Common myeloid progenitor, CD34-positive (primary cell): ENCODE measurements at regions not wholly inside any gene's neighbourhood (a gene's known extent, or its start where the extent isn't known, plus 50 kb on each side); places are given as distances from the start of the nearest gene placed in this dataset.
A peak's percentile ranks its signal among the peaks of the same experiment; 100 is the strongest.

ENCODE experiments used
- CTCF ChIA-PET: fragments of 350-600 bp; sonication (Branson Sonifier 250); formaldehyde crosslinking; loops from one replicate; lab custom pipeline; 2021; ENCODE audit warnings: antibody characterized with exemption; lab: Charles Lee
- POLR2A ChIA-PET: fragments of 350-600 bp; sonication (Branson Sonifier 250); formaldehyde crosslinking; loops from one replicate; lab custom pipeline; 2021; ENCODE audit warnings: antibody characterized with exemption; lab: Charles Lee
- DNase-seq, 3 donors: peaks; one replicate each; pipeline versions ENCODE4 v3.0.0 to v3.0.0-alpha.2; 2013
- H3K27ac ChIP-seq, 2 experiments: 1 replicate in 1 of 2; 2 replicates in 1 of 2; pipeline ENCODE4 v1.7.0; 2013; ENCODE audit warnings: inconsistent platforms in 2 of 2, low read length in 2 of 2, mild to moderate bottlenecking in 2 of 2, low read depth in 1 of 2, moderate library complexity in 1 of 2; ENCODE audit not compliant: severe bottlenecking in 2 of 2, insufficient read depth in 1 of 2, poor library complexity in 1 of 2
- H3K27me3 ChIP-seq, 5 experiments: replicated peaks in 2 of 5; 1 replicate in 3 of 5; 2 replicates in 2 of 5; pipeline versions ENCODE4 v1.6.1 to v1.7.0; 2013; ENCODE audit warnings: low read length in 4 of 5, mild to moderate bottlenecking in 2 of 5, moderate library complexity in 2 of 5, inconsistent platforms in 1 of 5; ENCODE audit not compliant: insufficient read depth in 5 of 5, control insufficient read depth in 4 of 5
- H3K36me3 ChIP-seq, 4 experiments: 1 replicate in 2 of 4; 2 replicates in 2 of 4; pipeline versions ENCODE4 v1.6.1 to v1.7.0; 2013; ENCODE audit warnings: low read length in 3 of 4, control low read depth in 1 of 4, mild to moderate bottlenecking in 1 of 4; ENCODE audit not compliant: control insufficient read depth in 4 of 4, insufficient read depth in 4 of 4
- H3K4me1 ChIP-seq, 4 experiments: 1 replicate in 3 of 4; 2 replicates in 1 of 4; pipeline versions ENCODE4 v1.6.1 to v1.7.1; 2013; ENCODE audit warnings: low read length in 3 of 4, mild to moderate bottlenecking in 3 of 4, control low read depth in 1 of 4, inconsistent platforms in 1 of 4, moderate library complexity in 1 of 4; ENCODE audit not compliant: control insufficient read depth in 4 of 4, insufficient read depth in 4 of 4; ENCODE audit errors: control extremely low read depth in 1 of 4
- H3K4me3 ChIP-seq, 7 experiments: 1 replicate in 4 of 7; 2 replicates in 3 of 7; pipeline versions ENCODE4 v1.5.1 to v1.7.0; 2013; ENCODE audit warnings: mild to moderate bottlenecking in 7 of 7, low read length in 6 of 7, moderate library complexity in 6 of 7, inconsistent platforms in 2 of 7, low read depth in 2 of 7, control low read depth in 1 of 7; ENCODE audit not compliant: insufficient read depth in 4 of 7, control insufficient read depth in 1 of 7; ENCODE audit errors: extremely low read depth in 1 of 7
- H3K9me3 ChIP-seq, 5 experiments: 1 replicate in 4 of 5; 2 replicates in 1 of 5; pipeline versions ENCODE4 v1.6.1 to v1.7.1; 2013; ENCODE audit warnings: low read length in 4 of 5, mild to moderate bottlenecking in 2 of 5, inconsistent platforms in 1 of 5, low read depth in 1 of 5, moderate library complexity in 1 of 5; ENCODE audit not compliant: control insufficient read depth in 4 of 5, insufficient read depth in 2 of 5; ENCODE audit errors: control extremely low read depth in 1 of 5
- WGBS: methylation state at CpG from one replicate; pipeline ENCODE4 v1.1.5; 2013; ENCODE audit not compliant: insufficient coverage; 5-methylcytosine and 5-hydroxymethylcytosine counted together

GRCh38 chr11:127640561-127641451 lies 640.2 kb upstream of the KIRREL3 start:
- WGBS = no CpG with 5 or more reads among the region's 1 CpG
- ChIA-PET POLR2A (no interaction called here), CTCF (interaction anchor here (0.6 to 1.4 kb wide), 5 partner anchors 10 to 114 kb away, joined by 3 to 5 read pairs (median 3); no protein-coding TSS in a partner anchor)
- peak; percentile 33 to 88 (median 81) for DNase-seq
- no peak overlapping the region for H3K27ac ChIP-seq
- H3K27me3 ChIP-seq = no peaks in the 10 kb centered on the region
- H3K36me3 ChIP-seq = no peaks in the 10 kb centered on the region
- H3K4me1 ChIP-seq = peaks cover 8 to 15% (median 12%) of the 10 kb centered on the region in 4 experiments
- H3K9me3 ChIP-seq = no peaks in the 10 kb centered on the region
- H3K4me3 ChIP-seq = no peak overlapping the region

- Histone ChIP-seq H3K27me3 (no peaks in the 10 kb centered on the region), H3K4me1 (peaks cover 8 to 15% (median 12%) of the 10 kb centered on the region in 4 experiments), H3K9me3 (no peaks in the 10 kb centered on the region), H3K27ac (no peak overlapping the region), H3K36me3 (no peaks in the 10 kb centered on the region), H3K4me3 (no peak overlapping the region)
- DNase-seq = peak in 1 of 3 donors; percentile 39
- 40% methylated on average over 1 of the region's 2 CpGs for WGBS
- ChIA-PET POLR2A (no interaction called here), CTCF (interaction anchor here (0.6 to 1.3 kb wide), 3 partner anchors 9 to 292 kb away, joined by 3 to 5 read pairs (median 3); no protein-coding TSS in a partner anchor)
These were observed 639.3 kb upstream of the KIRREL3 start for GRCh38 chr11:127639916-127640315.

DNA sequence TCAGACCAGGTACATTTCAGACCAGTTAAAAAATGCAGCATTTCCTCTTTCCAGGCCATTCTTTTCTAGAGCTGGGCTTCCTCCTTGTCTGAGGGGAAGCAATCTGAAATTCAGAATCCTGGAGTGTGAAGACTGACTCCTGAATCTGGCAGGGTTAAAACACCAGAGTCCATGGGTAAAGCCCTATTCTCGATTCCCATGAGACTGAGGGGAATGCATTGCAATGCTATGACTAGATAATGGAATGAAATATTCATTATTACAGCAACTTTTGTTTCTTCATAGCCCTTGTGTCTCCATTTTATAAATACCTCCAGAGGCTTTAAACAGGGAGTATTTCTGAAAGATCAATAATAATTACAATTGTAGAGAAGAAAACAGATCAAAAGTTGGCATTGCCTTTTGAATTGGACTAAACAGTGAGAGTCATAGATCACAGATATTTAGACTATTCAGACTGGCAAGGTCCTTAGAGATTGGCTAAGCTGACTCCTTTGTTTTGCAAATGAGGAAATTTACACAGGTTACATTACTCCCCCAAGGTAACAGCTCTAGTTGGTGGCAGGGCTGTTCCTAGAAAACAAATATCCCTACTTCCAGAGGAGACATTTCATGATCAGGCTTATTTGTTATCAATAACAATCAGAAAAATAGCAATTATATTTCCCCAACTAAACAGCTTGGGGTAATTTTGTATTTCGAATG lies 632.6 kb upstream of the KIRREL3 start:
- Histone ChIP-seq H3K4me3 (no peak overlapping the region), H3K9me3 (no peaks in the 10 kb centered on the region), H3K27ac (no peak overlapping the region), H3K36me3 (no peaks in the 10 kb centered on the region), H3K27me3 (no peaks in the 10 kb centered on the region), H3K4me1 (no peaks in the 10 kb centered on the region)
- WGBS = no CpG with 5 or more reads among the region's 2 CpGs
- no peak for DNase-seq
- CTCF ChIA-PET = no interaction called here
- POLR2A ChIA-PET = no interaction called here

DNA sequence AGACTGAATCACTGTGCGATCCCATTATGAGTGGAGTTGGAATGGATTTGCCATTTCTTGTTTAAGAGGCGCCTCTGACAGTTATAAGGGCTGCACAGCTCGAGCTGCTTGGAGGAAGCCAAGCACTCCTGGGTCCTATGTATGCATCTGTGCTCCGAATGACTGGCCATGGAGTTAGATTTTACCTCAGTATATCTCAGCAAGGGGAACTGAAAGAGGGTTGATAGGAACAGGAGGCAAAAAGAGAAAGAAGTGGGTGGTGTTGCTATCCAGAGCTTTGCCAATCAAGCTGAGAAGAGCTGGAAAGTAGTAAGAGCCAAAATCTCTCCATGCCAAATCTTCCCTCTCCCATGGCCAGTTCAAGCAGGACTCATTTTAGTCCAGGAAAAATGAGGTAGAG lies 632.0 kb upstream of the KIRREL3 start:
- DNase-seq = no peak
- Histone ChIP-seq H3K4me3 (no peak overlapping the region), H3K27me3 (no peaks in the 10 kb centered on the region), H3K27ac (no peak overlapping the region), H3K36me3 (no peaks in the 10 kb centered on the region), H3K9me3 (no peaks in the 10 kb centered on the region), H3K4me1 (no peaks in the 10 kb centered on the region)
- ChIA-PET CTCF (no interaction called here), POLR2A (no interaction called here)
- WGBS = 100% methylated on average over 2 of the region's 4 CpGs

GRCh38 chr11:127631974-127632373 lies 631.4 kb upstream of the KIRREL3 start:
- Histone ChIP-seq H3K4me1 (peaks cover 0 to under 1% (median 0%) of the 10 kb centered on the region in 4 experiments), H3K27ac (no peak overlapping the region), H3K27me3 (no peaks in the 10 kb centered on the region), H3K9me3 (no peaks in the 10 kb centered on the region), H3K4me3 (no peak overlapping the region), H3K36me3 (no peaks in the 10 kb centered on the region)
- DNase-seq = no peak
- CTCF ChIA-PET = no interaction called here
- POLR2A ChIA-PET = no interaction called here
- 100% methylated on average over 1 of the region's 5 CpGs for WGBS

DNA sequence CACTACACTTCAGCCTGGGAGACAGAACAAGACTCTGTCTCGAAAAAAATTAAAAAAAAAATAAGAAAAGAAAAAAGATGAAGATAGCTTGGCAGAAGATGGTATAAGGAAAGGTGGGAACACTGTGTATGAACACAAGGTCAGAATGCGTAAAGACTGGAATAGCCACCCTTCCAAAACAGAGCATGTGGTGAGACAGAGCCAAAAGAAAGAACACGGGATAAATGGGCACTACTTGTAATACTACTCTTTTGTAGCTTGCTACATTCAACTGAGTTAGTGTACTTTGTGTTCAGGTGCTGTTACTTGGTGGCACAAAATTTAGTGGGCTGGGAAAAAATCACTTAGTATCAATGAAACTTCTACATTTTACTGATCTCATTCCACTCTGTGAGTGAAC lies 628.6 kb upstream of the KIRREL3 start:
- 100% methylated on average over 2 of the region's 3 CpGs for WGBS
- CTCF ChIA-PET = interaction anchor here (1.4 kb wide), 1 partner anchor 13 kb away, joined by 3 read pairs; no protein-coding TSS in a partner anchor

DNA sequence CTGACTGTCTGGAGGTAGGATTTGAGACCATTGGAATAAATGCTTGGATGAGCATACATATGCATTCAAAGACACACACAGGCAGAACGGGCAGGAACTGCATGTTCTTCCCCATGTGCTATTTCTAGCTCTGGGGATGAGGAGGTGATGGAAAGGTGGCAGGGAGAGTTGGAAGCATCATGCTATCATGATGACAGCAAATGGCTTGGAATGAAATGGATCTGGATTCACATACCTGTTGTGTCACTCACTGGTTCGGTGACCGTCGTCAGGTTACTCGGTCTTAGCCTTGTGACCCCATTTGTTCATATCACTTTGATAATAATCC lies 627.9 kb upstream of the KIRREL3 start:
- H3K4me3 ChIP-seq = no peak overlapping the region
- DNase-seq = no peak
- H3K27me3 ChIP-seq = no peaks in the 10 kb centered on the region
- no peak overlapping the region for H3K27ac ChIP-seq
- 100% methylated on average over 1 of the region's 5 CpGs for WGBS
- CTCF ChIA-PET = interaction anchor here (1.4 kb wide), 1 partner anchor 14 kb away, joined by 3 read pairs; no protein-coding TSS in a partner anchor
- H3K36me3 ChIP-seq = no peaks in the 10 kb centered on the region
- no peaks in the 10 kb centered on the region for H3K9me3 ChIP-seq
- POLR2A ChIA-PET = no interaction called here
- peaks cover 0 to 6% (median 3%) of the 10 kb centered on the region in 4 experiments for H3K4me1 ChIP-seq

More for the DNA sequence above, 628.6 kb upstream of the KIRREL3 start:
- Histone ChIP-seq H3K4me1 (peaks cover 0 to 2% (median 0%) of the 10 kb centered on the region in 4 experiments), H3K4me3 (no peak overlapping the region), H3K27ac (no peak overlapping the region), H3K9me3 (no peaks in the 10 kb centered on the region), H3K27me3 (no peaks in the 10 kb centered on the region), H3K36me3 (no peaks in the 10 kb centered on the region)
- POLR2A ChIA-PET = no interaction called here
- DNase-seq = no peak
